OCI-LY1 (cell line): ENCODE measurements at regions not wholly inside any gene's neighbourhood (a gene's known extent, or its start where the extent isn't known, plus 50 kb on each side); places are given as distances from the start of the nearest gene placed in this dataset.

ENCODE experiments used
- H2AFZ ChIP-seq: fragments of 200-600 bp; sonication (generic), shearing (Covaris generic); 2 replicates; pipeline ENCODE4 v1.6.0; 2014; ENCODE audit warnings: antibody characterized with exemption, mild to moderate bottlenecking, low read length
- H3F3A ChIP-seq: fragments of 200-600 bp; sonication (generic), shearing (Covaris generic); 2 replicates; pipeline ENCODE4 v1.6.0; 2014; ENCODE audit warnings: mild to moderate bottlenecking, antibody characterized with exemption, low read length, moderate library complexity; ENCODE audit not compliant: insufficient read depth
- H3K27ac ChIP-seq: fragments of 200-600 bp; sonication (generic); 2 replicates; pipeline ENCODE4 v1.5.1; 2014; ENCODE audit warnings: low read length, mixed run types, mild to moderate bottlenecking, low read depth; ENCODE audit not compliant: poor library complexity, severe bottlenecking
- H3K27me3 ChIP-seq: fragments of 200-600 bp; sonication (generic); 2 replicates; pipeline ENCODE4 v1.6.0; 2014; ENCODE audit warnings: antibody characterized with exemption, mild to moderate bottlenecking, low read length, moderate library complexity; ENCODE audit not compliant: insufficient read depth
- H3K36me3 ChIP-seq: fragments of 200-600 bp; sonication (generic); 2 replicates; pipeline ENCODE4 v1.6.1; 2014; ENCODE audit warnings: mild to moderate bottlenecking, antibody characterized with exemption, low read length, moderate library complexity, mixed read lengths; ENCODE audit not compliant: insufficient read depth
- H3K4me1 ChIP-seq: fragments of 200-600 bp; sonication (generic); 2 replicates; pipeline ENCODE4 v1.5.1; 2014; ENCODE audit warnings: mild to moderate bottlenecking, low read length, moderate library complexity; ENCODE audit not compliant: insufficient read depth, severe bottlenecking
- H3K4me2 ChIP-seq: fragments of 200-600 bp; sonication (generic), shearing (Covaris generic); 2 replicates; pipeline ENCODE4 v1.6.1; 2014; ENCODE audit warnings: low read length
- H3K4me3 ChIP-seq: fragments of 200-600 bp; sonication (generic); 2 replicates; pipeline ENCODE4 v1.5.1; 2014; ENCODE audit warnings: low read length, low read depth, mild to moderate bottlenecking, mixed read lengths; ENCODE audit not compliant: poor library complexity, severe bottlenecking
- H3K79me2 ChIP-seq: fragments of 200-600 bp; shearing (Covaris generic); 2 replicates; pipeline ENCODE4 v1.6.1; 2016; ENCODE audit warnings: mixed run types, low read length, mixed read lengths; ENCODE audit not compliant: insufficient read depth
- H3K9ac ChIP-seq: fragments of 200-600 bp; sonication (generic), shearing (Covaris generic); 2 replicates; pipeline ENCODE4 v1.6.1; 2014; ENCODE audit warnings: mild to moderate bottlenecking, low read length, mixed read lengths
- H3K9me2 ChIP-seq: fragments of 200-600 bp; sonication (generic), shearing (Covaris generic); 2 replicates; pipeline ENCODE4 v1.6.1; 2014; ENCODE audit warnings: low read depth, mild to moderate bottlenecking, low read length, mixed read lengths
- H3K9me3 ChIP-seq: fragments of 200-600 bp; shearing (Covaris generic); 2 replicates; pipeline ENCODE4 v1.6.1; 2014; ENCODE audit warnings: low read length, mixed read lengths
- H4K20me1 ChIP-seq: fragments of 200-600 bp; sonication (generic), shearing (Covaris generic); 2 replicates; pipeline ENCODE4 v1.6.0; 2016; ENCODE audit warnings: mild to moderate bottlenecking, low read length; ENCODE audit not compliant: insufficient read depth
- CTCF ChIP-seq: fragments of 200-600 bp; sonication (generic), shearing (Covaris generic); IDR thresholded peaks from 2 replicates; pipeline ENCODE4 v1.5.1; 2017; ENCODE audit warnings: mild to moderate bottlenecking, antibody characterized with exemption, low read length, moderate library complexity, mixed read lengths
- EZH2 ChIP-seq: fragments of 200-600 bp; sonication (generic), shearing (Covaris generic); IDR thresholded peaks from 2 replicates; pipeline ENCODE4 v1.8.0; 2017; ENCODE audit warnings: borderline replicate concordance, mixed run types, mild to moderate bottlenecking, antibody characterized with exemption, low read length, moderate library complexity, mixed read lengths

- Histone ChIP-seq H3K4me3 (no peak overlapping the region), H3F3A (no peaks in the 10 kb centered on the region), H4K20me1 (no peaks in the 10 kb centered on the region), H3K4me2 (no peak overlapping the region), H3K79me2 (no peaks in the 10 kb centered on the region), H3K9ac (no peak overlapping the region), H2AFZ (no peak overlapping the region), H3K36me3 (no peaks in the 10 kb centered on the region), H3K4me1 (no peaks in the 10 kb centered on the region), H3K9me3 (no peaks in the 10 kb centered on the region), H3K27me3 (no peaks in the 10 kb centered on the region), H3K9me2 (no peaks in the 10 kb centered on the region), H3K27ac (no peak overlapping the region)
- TF ChIP-seq EZH2 (no peak), CTCF (no peak)
These were observed 595.5 kb downstream of the GALC start for GRCh38 chr14:87397499-87397898.

GRCh38 chr14:87391066-87391465, 601.9 kb downstream of the GALC start:
- no peak overlapping the region for H3K4me3 ChIP-seq
- H3K27ac ChIP-seq = no peak overlapping the region
- H3K4me2 ChIP-seq = no peak overlapping the region
- TF ChIP-seq EZH2 (no peak), CTCF (no peak)
- no peaks in the 10 kb centered on the region for H3K9me2 ChIP-seq
- H3K79me2 ChIP-seq = no peaks in the 10 kb centered on the region
- no peaks in the 10 kb centered on the region for H3F3A ChIP-seq
- H3K36me3 ChIP-seq = no peaks in the 10 kb centered on the region
- no peak overlapping the region for H3K9ac ChIP-seq
- no peaks in the 10 kb centered on the region for H3K4me1 ChIP-seq
- no peak overlapping the region for H2AFZ ChIP-seq
- H3K27me3 ChIP-seq = no peaks in the 10 kb centered on the region
- no peaks in the 10 kb centered on the region for H4K20me1 ChIP-seq
- H3K9me3 ChIP-seq = no peaks in the 10 kb centered on the region

- Histone ChIP-seq H4K20me1 (no peaks in the 10 kb centered on the region), H3K27ac (no peak overlapping the region), H3K4me1 (no peaks in the 10 kb centered on the region), H3K9ac (no peak overlapping the region), H3F3A (no peaks in the 10 kb centered on the region), H3K9me2 (no peaks in the 10 kb centered on the region), H3K4me3 (no peak overlapping the region), H3K9me3 (no peaks in the 10 kb centered on the region), H3K27me3 (no peaks in the 10 kb centered on the region), H3K36me3 (no peaks in the 10 kb centered on the region), H2AFZ (no peak overlapping the region), H3K4me2 (no peak overlapping the region), H3K79me2 (no peaks in the 10 kb centered on the region)
- TF ChIP-seq EZH2 = no peak
- no peak for TF ChIP-seq CTCF
These were observed 604.0 kb downstream of the GALC start for GRCh38 chr14:87388946-87389345.
